IPS-NIHi7 (cell line): ENCODE measurements at regions not wholly inside any gene's neighbourhood (a gene's known extent, or its start where the extent isn't known, plus 50 kb on each side); places are given as distances from the start of the nearest gene placed in this dataset.
"Not testable (repeated sequence)": the region's sequence is repeated elsewhere in the genome, so short reads cannot be mapped to it uniquely, and the experiment has no call there.

Experiments used
- DNase-seq: peaks from one replicate; pipeline ENCODE4 v3.0.0; 2012; ENCODE audit warnings: mixed read lengths; ENCODE audit errors: extremely low spot score

DNA sequence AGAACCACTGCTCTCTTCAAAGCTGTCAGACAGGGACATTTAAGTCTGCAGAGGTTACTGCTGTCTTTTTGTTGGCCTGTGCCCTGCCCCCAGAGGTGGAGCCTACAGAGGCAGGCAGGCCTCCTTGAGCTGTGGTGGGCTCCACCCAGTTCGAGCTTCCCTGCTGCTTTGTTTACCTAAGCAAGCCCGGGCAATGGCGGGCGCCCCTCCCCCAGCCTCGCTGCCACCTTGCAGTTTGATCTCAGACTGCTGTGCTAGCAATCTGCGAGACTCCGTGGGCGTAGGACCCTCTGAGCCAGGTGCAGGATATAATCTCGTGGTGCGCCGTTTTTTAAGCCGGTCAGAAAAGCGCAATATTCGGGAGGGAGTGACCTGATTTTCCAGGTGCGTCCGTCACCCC lies 138.9 kb downstream of the KCNS3 start:
- DNase-seq: not testable (repeated sequence)

DNA sequence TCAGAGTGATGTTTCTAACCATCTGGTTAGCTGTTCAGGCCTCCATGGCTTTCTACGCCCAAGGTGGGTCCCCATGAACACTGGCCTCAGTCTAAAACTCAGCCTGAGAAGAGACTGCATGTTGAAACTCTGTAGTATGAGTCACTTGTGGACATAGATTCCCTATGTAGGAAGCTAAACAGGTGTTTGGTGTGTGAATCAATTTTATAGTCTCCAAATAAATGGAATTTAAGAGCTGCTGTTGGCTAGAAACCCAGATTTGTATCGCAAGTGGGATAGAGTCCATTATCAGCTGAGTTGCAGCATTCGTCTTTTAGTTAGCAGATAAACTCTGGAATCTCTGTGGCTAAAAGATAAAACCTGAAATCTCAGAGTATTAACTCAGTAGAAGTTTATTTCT lies 131.4 kb downstream of the KCNS3 start:
- no peak for DNase-seq

DNA sequence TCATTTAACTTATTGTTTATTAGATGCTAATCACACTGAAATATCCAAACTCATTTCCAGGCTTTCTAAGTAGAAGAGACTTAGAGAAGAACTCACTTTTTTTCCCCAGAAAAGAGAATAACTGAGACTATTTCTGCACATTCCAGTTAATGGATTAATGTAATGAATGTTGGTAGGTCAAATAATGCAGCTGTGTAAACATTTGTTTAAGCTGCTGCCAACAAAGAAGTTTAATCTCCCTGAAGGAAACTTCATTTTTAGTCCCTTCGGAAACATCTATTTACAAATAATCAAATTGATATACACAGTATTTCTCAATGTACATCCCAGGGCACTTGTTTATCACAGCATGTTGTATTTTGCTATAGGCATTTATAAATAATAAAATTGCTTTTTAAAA lies 126.9 kb downstream of the KCNS3 start:
- no peak for DNase-seq

DNA sequence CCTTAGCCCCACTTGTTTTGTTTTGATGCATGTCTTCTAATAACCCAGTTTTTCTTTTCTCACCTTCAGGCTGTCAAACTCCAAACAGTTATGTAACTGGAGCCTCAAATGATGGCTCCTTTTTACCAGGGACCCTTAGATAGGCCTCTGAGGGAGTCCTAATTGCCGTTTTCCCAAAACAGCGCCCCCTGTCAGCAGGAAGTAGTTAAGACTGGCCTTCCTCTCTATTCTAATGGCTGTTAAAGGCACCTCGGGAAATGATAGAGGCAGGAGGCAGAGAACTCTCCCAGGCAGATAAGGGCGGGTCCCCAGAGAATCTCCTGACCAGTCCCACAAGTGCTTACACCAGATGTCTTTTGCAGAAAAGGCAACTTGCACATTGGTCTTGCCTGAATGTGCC lies 123.2 kb downstream of the KCNS3 start:
- no peak for DNase-seq

DNA sequence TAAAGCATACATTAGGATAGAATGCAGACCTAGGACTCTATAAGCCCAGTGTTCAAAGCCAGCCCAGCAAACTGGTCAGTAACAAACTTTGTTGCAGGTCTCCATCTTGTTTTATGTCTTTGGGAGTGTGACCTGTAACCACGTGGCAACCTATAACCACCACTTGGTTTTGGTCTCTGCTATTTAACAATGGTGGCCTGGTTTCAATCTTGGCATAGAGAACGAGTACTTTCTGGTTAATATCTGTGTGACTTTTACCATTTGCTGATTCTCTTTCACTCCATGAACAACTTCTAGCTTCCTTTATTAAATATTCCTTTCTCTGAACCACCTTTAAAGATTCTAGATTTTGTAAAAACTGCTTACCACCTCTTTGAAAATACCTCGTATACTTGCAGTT lies 118.5 kb downstream of the KCNS3 start:
- DNase-seq: no peak

DNA sequence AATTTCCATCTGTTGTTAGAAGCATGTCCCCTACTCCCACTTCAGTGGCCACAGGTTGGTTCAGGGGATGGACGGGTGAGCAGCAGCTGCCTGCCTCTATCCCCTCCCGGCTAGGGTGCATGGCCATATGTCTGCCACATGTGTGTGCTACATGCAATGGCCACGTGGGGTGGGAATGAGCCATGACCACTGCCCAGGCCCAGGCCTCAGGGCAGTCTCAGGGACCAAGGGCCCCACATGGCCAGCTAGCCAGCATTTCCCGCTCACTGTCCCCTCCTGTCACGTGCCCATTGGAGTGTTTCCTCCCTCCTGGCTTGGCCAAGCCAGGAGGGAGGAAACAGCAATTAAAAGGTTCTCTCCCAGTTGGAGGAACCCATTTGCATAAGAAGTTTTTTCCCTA lies 117.1 kb downstream of the KCNS3 start:
- no peak for DNase-seq
